GM12872 (cell line): ENCODE measurements at regions not wholly inside any gene's neighbourhood (a gene's known extent, or its start where the extent isn't known, plus 50 kb on each side); places are given as distances from the start of the nearest gene placed in this dataset.

Experiments
- CTCF ChIP-seq: IDR thresholded peaks from 3 replicates; pipeline ENCODE4 v1.5.1; 2011; ENCODE audit warnings: low read depth, mild to moderate bottlenecking, low read length, moderate library complexity; ENCODE audit not compliant: insufficient read depth

- no peak for TF ChIP-seq CTCF
These were observed 742.1 kb upstream of the MANEA start for GRCh38 chr6:94835264-94835663.

- no peak for TF ChIP-seq CTCF
These were observed 763.5 kb upstream of the MANEA start for GRCh38 chr6:94813806-94814205.

GRCh38 chr6:94801344-94801743, 776.0 kb upstream of the MANEA start:
- TF ChIP-seq CTCF: no peak

- TF ChIP-seq CTCF: no peak
These were observed 791.8 kb upstream of the MANEA start for GRCh38 chr6:94785514-94785913.

GRCh38 chr6:94769197-94769596, 808.1 kb upstream of the MANEA start:
- no peak for TF ChIP-seq CTCF

- TF ChIP-seq CTCF: no peak
These were observed 825.5 kb upstream of the MANEA start for GRCh38 chr6:94751641-94752329.

- TF ChIP-seq CTCF: no peak
These were observed 841.1 kb upstream of the MANEA start for GRCh38 chr6:94736236-94736635.
